ENCODE measurements at regions not wholly inside any gene's neighbourhood (a gene's known extent, or its start where the extent isn't known, plus 50 kb on each side); places are given as distances from the start of the nearest gene placed in this dataset.

DNA sequence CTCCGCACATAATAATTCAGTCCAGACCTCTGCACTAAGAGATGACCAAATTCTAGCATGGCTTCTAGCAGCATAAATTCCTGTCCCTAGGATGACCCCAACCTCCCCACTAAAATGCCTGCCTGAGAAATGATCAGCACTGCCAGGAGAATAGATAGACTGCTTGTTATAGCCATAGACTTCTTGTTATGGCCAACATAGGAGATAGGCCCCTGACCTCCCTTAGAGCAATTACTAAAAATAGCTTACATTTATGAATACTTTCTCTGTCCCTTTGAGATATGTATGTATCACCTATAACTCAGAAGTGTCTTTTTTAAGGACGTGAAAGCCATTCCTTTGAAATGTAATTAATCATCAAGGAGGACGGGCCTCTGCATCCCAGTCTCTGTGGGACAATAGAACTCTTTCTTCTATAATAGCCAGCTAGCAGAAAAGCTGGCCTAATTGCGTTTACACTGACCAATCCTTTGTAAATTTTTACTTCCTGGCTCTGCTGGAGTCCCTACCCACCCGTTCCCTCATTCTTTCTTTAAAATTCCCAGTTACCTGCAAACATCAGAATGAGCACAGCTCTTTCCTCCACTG is 1002.7 kb downstream of the CDH18 start:
- Histone ChIP-seq H2BK120ac (ENCODE audit: low read depth, low read length) (no peak overlapping the region), H3K79me2 (ENCODE audit: control insufficient read depth, insufficient read depth, low read length) (no peaks in the 10 kb centered on the region), H3K4me2 (ENCODE audit: low read length) (no peak overlapping the region), H3K56ac (ENCODE audit: low read length) (no peak overlapping the region), H4K5ac (ENCODE audit: low read length) (no peak overlapping the region), H3K4ac (ENCODE audit: low read depth, low read length) (no peak overlapping the region), H3K4me3 (ENCODE audit: low read length) (no peak overlapping the region), H3K18ac (ENCODE audit: low read length) (no peak overlapping the region), H3K9ac (ENCODE audit: low read length) (no peak overlapping the region), H2AK5ac (ENCODE audit: low read length) (no peak overlapping the region), H2BK15ac (replicated peaks; ENCODE audit: low read depth) (no peak overlapping the region), H2BK5ac (ENCODE audit: low read length) (no peak overlapping the region), H3K79me1 (ENCODE audit: low read length) (no peaks in the 10 kb centered on the region), H4K8ac (ENCODE audit: low read depth, low read length) (no peak overlapping the region), H3K4me1 (ENCODE audit: control insufficient read depth, low read depth, low read length) (no peaks in the 10 kb centered on the region), H3K27ac (ENCODE audit: low read depth, low read length) (no peak overlapping the region), H3K27me3 (ENCODE audit: insufficient read depth, low read length, poor library complexity) (no peaks in the 10 kb centered on the region), H3K36me3 (ENCODE audit: control insufficient read depth, insufficient read depth, low read length) (no peaks in the 10 kb centered on the region), H3K23ac (ENCODE audit: low read length) (no peak overlapping the region)
- no CpG with 5 or more reads among the region's 5 CpGs for WGBS (ENCODE audit: extremely low coverage, insufficient coverage, low lambda C conversion rate)
- no peak for DNase-seq

- no peak overlapping the region for H3K9ac ChIP-seq (ENCODE audit: low read length)
- H3K79me2 ChIP-seq (ENCODE audit: control insufficient read depth, insufficient read depth, low read length), result no peaks in the 10 kb centered on the region
- H3K4me3 ChIP-seq (ENCODE audit: low read length), result no peak overlapping the region
- no peak overlapping the region for H2BK5ac ChIP-seq (ENCODE audit: low read length)
- no peak overlapping the region for H3K27ac ChIP-seq (ENCODE audit: low read depth, low read length)
- WGBS (ENCODE audit: extremely low coverage, insufficient coverage, low lambda C conversion rate), result no CpG with 5 or more reads among the region's 1 CpG
- no peak overlapping the region for H3K56ac ChIP-seq (ENCODE audit: low read length)
- no peak overlapping the region for H2AK5ac ChIP-seq (ENCODE audit: low read length)
- no peak overlapping the region for H2BK15ac ChIP-seq (replicated peaks; ENCODE audit: low read depth)
- DNase-seq, result no peak
- no peaks in the 10 kb centered on the region for H3K4me1 ChIP-seq (ENCODE audit: control insufficient read depth, low read depth, low read length)
- H3K23ac ChIP-seq (ENCODE audit: low read length), result no peak overlapping the region
- no peaks in the 10 kb centered on the region for H3K79me1 ChIP-seq (ENCODE audit: low read length)
- no peak overlapping the region for H3K4me2 ChIP-seq (ENCODE audit: low read length)
- no peak overlapping the region for H3K18ac ChIP-seq (ENCODE audit: low read length)
- no peak overlapping the region for H4K8ac ChIP-seq (ENCODE audit: low read depth, low read length)
- no peak overlapping the region for H4K5ac ChIP-seq (ENCODE audit: low read length)
- no peaks in the 10 kb centered on the region for H3K27me3 ChIP-seq (ENCODE audit: insufficient read depth, low read length, poor library complexity)
- no peak overlapping the region for H2BK120ac ChIP-seq (ENCODE audit: low read depth, low read length)
- no peaks in the 10 kb centered on the region for H3K36me3 ChIP-seq (ENCODE audit: control insufficient read depth, insufficient read depth, low read length)
- no peak overlapping the region for H3K4ac ChIP-seq (ENCODE audit: low read depth, low read length)
Observed at GRCh38 chr5:18987101-18987500, 1000.9 kb downstream of the CDH18 start.

DNA sequence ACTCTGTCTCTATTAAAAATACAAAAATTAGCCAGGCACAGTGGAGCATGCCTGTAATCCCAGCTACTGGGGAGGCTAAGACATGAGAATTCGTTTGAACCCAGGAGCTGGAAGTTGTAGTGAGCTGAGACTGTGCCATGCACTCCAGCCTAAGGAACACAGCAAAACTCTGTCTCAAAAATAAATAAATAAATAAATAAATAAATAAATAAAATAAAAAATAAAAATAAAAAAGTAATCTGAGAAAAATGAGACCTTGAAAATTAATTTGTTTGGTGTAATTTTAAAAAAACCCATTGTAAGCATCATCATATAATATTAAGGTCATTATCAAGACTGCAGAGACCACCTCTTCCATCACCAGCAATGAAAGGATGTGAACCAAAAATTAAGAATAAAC is 997.1 kb downstream of the CDH18 start:
- Histone ChIP-seq H4K8ac (ENCODE audit: low read depth, low read length) (no peak overlapping the region), H3K56ac (ENCODE audit: low read length) (no peak overlapping the region), H2BK120ac (ENCODE audit: low read depth, low read length) (no peak overlapping the region), H3K4me2 (ENCODE audit: low read length) (no peak overlapping the region), H3K23ac (ENCODE audit: low read length) (no peak overlapping the region), H2BK5ac (ENCODE audit: low read length) (no peak overlapping the region), H3K9ac (ENCODE audit: low read length) (no peak overlapping the region), H3K4me1 (ENCODE audit: control insufficient read depth, low read depth, low read length) (no peaks in the 10 kb centered on the region), H3K79me2 (ENCODE audit: control insufficient read depth, insufficient read depth, low read length) (no peaks in the 10 kb centered on the region), H3K4me3 (ENCODE audit: low read length) (no peak overlapping the region), H3K18ac (ENCODE audit: low read length) (no peak overlapping the region), H3K79me1 (ENCODE audit: low read length) (no peaks in the 10 kb centered on the region), H3K4ac (ENCODE audit: low read depth, low read length) (no peak overlapping the region), H3K27me3 (ENCODE audit: insufficient read depth, low read length, poor library complexity) (no peaks in the 10 kb centered on the region), H2BK15ac (replicated peaks; ENCODE audit: low read depth) (no peak overlapping the region), H4K5ac (ENCODE audit: low read length) (no peak overlapping the region), H2AK5ac (ENCODE audit: low read length) (no peak overlapping the region), H3K27ac (ENCODE audit: low read depth, low read length) (no peak overlapping the region), H3K36me3 (ENCODE audit: control insufficient read depth, insufficient read depth, low read length) (no peaks in the 10 kb centered on the region)
- no CpG with 5 or more reads among the region's 1 CpG for WGBS (ENCODE audit: extremely low coverage, insufficient coverage, low lambda C conversion rate)
- no peak for DNase-seq

GRCh38 chr5:18992264-18992663 is 995.7 kb downstream of the CDH18 start:
- H3K4me3 ChIP-seq (ENCODE audit: low read length), result no peak overlapping the region
- H3K79me2 ChIP-seq (ENCODE audit: control insufficient read depth, insufficient read depth, low read length), result no peaks in the 10 kb centered on the region
- no peak overlapping the region for H2AK5ac ChIP-seq (ENCODE audit: low read length)
- no peak for DNase-seq
- H2BK5ac ChIP-seq (ENCODE audit: low read length), result no peak overlapping the region
- no peak overlapping the region for H3K56ac ChIP-seq (ENCODE audit: low read length)
- H3K9ac ChIP-seq (ENCODE audit: low read length), result no peak overlapping the region
- H3K79me1 ChIP-seq (ENCODE audit: low read length), result no peaks in the 10 kb centered on the region
- H2BK15ac ChIP-seq (replicated peaks; ENCODE audit: low read depth), result no peak overlapping the region
- H3K4me1 ChIP-seq (ENCODE audit: control insufficient read depth, low read depth, low read length), result no peaks in the 10 kb centered on the region
- no peaks in the 10 kb centered on the region for H3K27me3 ChIP-seq (ENCODE audit: insufficient read depth, low read length, poor library complexity)
- no peaks in the 10 kb centered on the region for H3K36me3 ChIP-seq (ENCODE audit: control insufficient read depth, insufficient read depth, low read length)
- H3K23ac ChIP-seq (ENCODE audit: low read length), result no peak overlapping the region
- H4K8ac ChIP-seq (ENCODE audit: low read depth, low read length), result no peak overlapping the region
- no peak overlapping the region for H4K5ac ChIP-seq (ENCODE audit: low read length)
- no peak overlapping the region for H2BK120ac ChIP-seq (ENCODE audit: low read depth, low read length)
- no CpG with 5 or more reads among the region's 1 CpG for WGBS (ENCODE audit: extremely low coverage, insufficient coverage, low lambda C conversion rate)
- H3K18ac ChIP-seq (ENCODE audit: low read length), result no peak overlapping the region
- no peak overlapping the region for H3K4ac ChIP-seq (ENCODE audit: low read depth, low read length)
- H3K4me2 ChIP-seq (ENCODE audit: low read length), result no peak overlapping the region
- H3K27ac ChIP-seq (ENCODE audit: low read depth, low read length), result no peak overlapping the region

DNA sequence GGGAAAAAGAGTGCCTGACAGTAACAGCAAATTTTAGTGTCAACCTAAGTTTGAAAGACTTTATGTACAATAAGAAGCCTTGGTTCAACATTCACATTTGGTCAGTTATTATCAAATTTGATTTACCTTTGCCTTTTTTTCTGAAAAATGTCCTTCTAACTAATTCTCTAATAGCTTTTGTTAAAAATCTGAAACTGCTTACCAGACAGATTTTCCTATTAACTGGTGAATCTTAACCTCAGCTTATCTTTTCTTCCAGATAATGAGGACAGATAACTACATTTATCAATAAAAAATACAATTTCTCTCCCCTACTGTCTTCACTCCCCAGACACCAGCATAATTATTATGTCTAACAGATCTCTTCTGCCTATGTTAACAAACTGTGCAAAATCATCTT is 988.5 kb downstream of the CDH18 start:
- no peak overlapping the region for H4K5ac ChIP-seq (ENCODE audit: low read length)
- DNase-seq, result no peak

GRCh38 chr5:19001054-19001453 is 986.9 kb downstream of the CDH18 start:
- H3K36me3 ChIP-seq (ENCODE audit: control insufficient read depth, insufficient read depth, low read length), result no peaks in the 10 kb centered on the region
- H2BK15ac ChIP-seq (replicated peaks; ENCODE audit: low read depth), result no peak overlapping the region

More for the DNA sequence above, 988.5 kb downstream of the CDH18 start:
- Histone ChIP-seq H2AK5ac (ENCODE audit: low read length) (no peak overlapping the region), H3K27ac (ENCODE audit: low read depth, low read length) (no peak overlapping the region), H2BK120ac (ENCODE audit: low read depth, low read length) (no peak overlapping the region), H3K4me1 (ENCODE audit: control insufficient read depth, low read depth, low read length) (no peaks in the 10 kb centered on the region), H3K23ac (ENCODE audit: low read length) (no peak overlapping the region), H3K4ac (ENCODE audit: low read depth, low read length) (no peak overlapping the region), H3K56ac (ENCODE audit: low read length) (no peak overlapping the region), H2BK5ac (ENCODE audit: low read length) (no peak overlapping the region), H2BK15ac (replicated peaks; ENCODE audit: low read depth) (no peak overlapping the region), H3K18ac (ENCODE audit: low read length) (no peak overlapping the region), H3K4me3 (ENCODE audit: low read length) (no peak overlapping the region), H3K27me3 (ENCODE audit: insufficient read depth, low read length, poor library complexity) (no peaks in the 10 kb centered on the region), H4K8ac (ENCODE audit: low read depth, low read length) (no peak overlapping the region), H3K79me1 (ENCODE audit: low read length) (no peaks in the 10 kb centered on the region), H3K4me2 (ENCODE audit: low read length) (no peak overlapping the region), H3K36me3 (ENCODE audit: control insufficient read depth, insufficient read depth, low read length) (no peaks in the 10 kb centered on the region), H3K79me2 (ENCODE audit: control insufficient read depth, insufficient read depth, low read length) (no peaks in the 10 kb centered on the region), H3K9ac (ENCODE audit: low read length) (no peak overlapping the region)

More at GRCh38 chr5:19001054-19001453, 986.9 kb downstream of the CDH18 start:
- H4K8ac ChIP-seq (ENCODE audit: low read depth, low read length), result no peak overlapping the region
- H3K27me3 ChIP-seq (ENCODE audit: insufficient read depth, low read length, poor library complexity), result no peaks in the 10 kb centered on the region
- no peak overlapping the region for H3K18ac ChIP-seq (ENCODE audit: low read length)
- H3K79me2 ChIP-seq (ENCODE audit: control insufficient read depth, insufficient read depth, low read length), result no peaks in the 10 kb centered on the region
- no peak overlapping the region for H2BK120ac ChIP-seq (ENCODE audit: low read depth, low read length)
- H4K5ac ChIP-seq (ENCODE audit: low read length), result no peak overlapping the region
- H3K23ac ChIP-seq (ENCODE audit: low read length), result no peak overlapping the region
- H3K56ac ChIP-seq (ENCODE audit: low read length), result no peak overlapping the region
- no peak overlapping the region for H2BK5ac ChIP-seq (ENCODE audit: low read length)
- WGBS (ENCODE audit: extremely low coverage, insufficient coverage, low lambda C conversion rate), result no CpG with 5 or more reads among the region's 1 CpG
- H3K79me1 ChIP-seq (ENCODE audit: low read length), result no peaks in the 10 kb centered on the region
- no peak overlapping the region for H3K4me3 ChIP-seq (ENCODE audit: low read length)
- H3K4me1 ChIP-seq (ENCODE audit: control insufficient read depth, low read depth, low read length), result no peaks in the 10 kb centered on the region
- H3K4ac ChIP-seq (ENCODE audit: low read depth, low read length), result no peak overlapping the region
- no peak overlapping the region for H2AK5ac ChIP-seq (ENCODE audit: low read length)
- no peak overlapping the region for H3K27ac ChIP-seq (ENCODE audit: low read depth, low read length)
- no peak overlapping the region for H3K9ac ChIP-seq (ENCODE audit: low read length)
- DNase-seq, result no peak
- no peak overlapping the region for H3K4me2 ChIP-seq (ENCODE audit: low read length)
